VCaP (cell line): ENCODE measurements at regions not wholly inside any gene's neighbourhood (a gene's known extent, or its start where the extent isn't known, plus 50 kb on each side); places are given as distances from the start of the nearest gene placed in this dataset.

Experiments used
- H3K27ac ChIP-seq: fragments of 450-650 bp; 2 replicates; pipeline ENCODE4 v1.5.1; 2017
- TF ChIP-seq, protein P1 (sequence below): fragments of 450-650 bp; conservative IDR thresholded peaks from 2 replicates; pipeline ENCODE4 v1.5.1; 2017; ENCODE audit warnings: mild to moderate bottlenecking, moderate library complexity

DNA sequence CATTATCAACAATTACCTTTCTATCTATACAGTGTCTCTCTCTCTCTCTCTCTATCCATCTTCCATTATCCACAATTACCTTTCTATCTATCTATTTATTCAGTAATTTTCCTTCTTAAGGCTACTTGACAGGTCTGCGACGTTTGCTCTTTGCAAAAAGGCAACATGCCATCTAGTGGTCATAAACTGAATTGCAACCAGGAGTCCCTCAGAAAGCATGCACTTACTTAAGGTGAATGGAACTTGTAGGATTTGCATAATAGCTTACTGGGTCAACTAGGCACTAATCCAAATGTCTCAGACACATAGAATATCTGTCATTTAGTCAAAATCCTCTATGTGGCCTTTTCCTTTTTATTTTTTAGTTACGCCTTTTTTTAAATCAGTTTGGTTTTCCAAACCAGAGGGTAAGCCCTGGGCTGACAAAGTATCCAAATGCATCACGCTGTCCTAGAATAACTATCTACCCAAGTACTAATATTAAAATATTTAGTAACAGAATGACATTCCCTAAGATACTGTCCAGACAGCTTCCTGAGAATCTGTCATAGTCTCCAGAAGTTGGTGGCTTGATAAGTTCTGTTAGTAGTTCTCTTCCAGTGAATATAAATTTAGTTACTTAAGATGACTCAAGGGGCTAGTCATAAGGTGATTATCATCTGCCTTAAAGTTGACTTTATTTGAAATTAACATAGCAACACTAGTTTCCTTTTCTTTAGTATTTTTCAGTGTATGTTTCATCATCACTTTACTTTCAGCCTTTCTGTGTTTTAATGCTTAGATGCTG is 208.3 kb downstream of the PPP1R3A start:
- TF ChIP-seq, protein P1, sequence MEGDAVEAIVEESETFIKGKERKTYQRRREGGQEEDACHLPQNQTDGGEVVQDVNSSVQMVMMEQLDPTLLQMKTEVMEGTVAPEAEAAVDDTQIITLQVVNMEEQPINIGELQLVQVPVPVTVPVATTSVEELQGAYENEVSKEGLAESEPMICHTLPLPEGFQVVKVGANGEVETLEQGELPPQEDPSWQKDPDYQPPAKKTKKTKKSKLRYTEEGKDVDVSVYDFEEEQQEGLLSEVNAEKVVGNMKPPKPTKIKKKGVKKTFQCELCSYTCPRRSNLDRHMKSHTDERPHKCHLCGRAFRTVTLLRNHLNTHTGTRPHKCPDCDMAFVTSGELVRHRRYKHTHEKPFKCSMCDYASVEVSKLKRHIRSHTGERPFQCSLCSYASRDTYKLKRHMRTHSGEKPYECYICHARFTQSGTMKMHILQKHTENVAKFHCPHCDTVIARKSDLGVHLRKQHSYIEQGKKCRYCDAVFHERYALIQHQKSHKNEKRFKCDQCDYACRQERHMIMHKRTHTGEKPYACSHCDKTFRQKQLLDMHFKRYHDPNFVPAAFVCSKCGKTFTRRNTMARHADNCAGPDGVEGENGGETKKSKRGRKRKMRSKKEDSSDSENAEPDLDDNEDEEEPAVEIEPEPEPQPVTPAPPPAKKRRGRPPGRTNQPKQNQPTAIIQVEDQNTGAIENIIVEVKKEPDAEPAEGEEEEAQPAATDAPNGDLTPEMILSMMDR: peak; percentile 98
- H3K27ac ChIP-seq: no peak overlapping the region

DNA sequence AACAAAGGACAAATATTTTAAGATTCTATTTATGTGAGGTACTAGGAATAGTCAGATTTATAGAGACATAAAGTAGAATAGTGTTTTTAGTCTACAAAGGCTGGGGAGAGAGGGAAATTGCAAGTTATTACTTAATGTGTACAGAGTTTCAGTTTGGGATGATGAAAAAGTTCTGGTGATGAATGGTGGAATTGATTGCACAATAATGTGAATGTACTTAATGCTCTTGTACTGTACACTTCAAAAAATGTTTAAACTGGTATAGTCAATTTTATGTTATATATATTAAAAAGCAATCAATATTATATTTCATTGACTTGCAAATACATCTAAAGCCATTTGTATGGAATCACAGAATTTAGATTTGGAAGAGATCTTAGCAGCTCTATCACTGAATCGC is 213.4 kb downstream of the PPP1R3A start:
- no peak overlapping the region for H3K27ac ChIP-seq
- TF ChIP-seq, protein P1: no peak

DNA sequence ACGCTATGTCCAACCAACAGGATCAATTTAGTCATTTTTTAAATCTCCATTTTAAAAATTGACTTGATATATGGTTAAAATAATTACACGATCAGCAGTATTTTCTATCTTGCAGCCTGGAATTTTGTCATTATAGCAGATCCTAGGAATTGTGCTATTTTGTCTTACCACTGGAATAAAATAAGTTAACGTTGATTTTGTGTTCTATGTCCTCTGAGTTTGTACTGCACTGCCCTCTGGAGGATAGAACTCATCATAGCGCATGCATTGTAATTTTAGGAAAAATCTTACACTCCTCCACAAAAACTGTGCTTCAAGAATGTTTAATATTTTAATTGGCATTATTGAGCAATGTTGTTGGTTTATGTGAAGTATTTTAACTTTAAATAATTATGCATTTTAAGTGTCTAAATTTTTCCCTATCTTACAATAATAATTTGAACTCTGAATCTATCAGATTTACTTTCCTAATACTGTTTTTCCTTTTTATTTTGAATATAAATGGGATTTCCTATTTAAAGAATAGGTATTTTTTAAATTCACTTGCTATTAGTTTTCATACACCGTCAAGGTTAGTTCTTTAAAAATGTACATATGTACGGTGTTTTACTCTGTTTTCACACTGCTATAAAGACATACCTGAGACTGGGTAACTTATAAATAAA is 220.1 kb downstream of the PPP1R3A start:
- TF ChIP-seq, protein P1: peak; percentile 95
- H3K27ac ChIP-seq: peak overlapping the region; percentile 22; the same call in 1 of the 2 replicates

DNA sequence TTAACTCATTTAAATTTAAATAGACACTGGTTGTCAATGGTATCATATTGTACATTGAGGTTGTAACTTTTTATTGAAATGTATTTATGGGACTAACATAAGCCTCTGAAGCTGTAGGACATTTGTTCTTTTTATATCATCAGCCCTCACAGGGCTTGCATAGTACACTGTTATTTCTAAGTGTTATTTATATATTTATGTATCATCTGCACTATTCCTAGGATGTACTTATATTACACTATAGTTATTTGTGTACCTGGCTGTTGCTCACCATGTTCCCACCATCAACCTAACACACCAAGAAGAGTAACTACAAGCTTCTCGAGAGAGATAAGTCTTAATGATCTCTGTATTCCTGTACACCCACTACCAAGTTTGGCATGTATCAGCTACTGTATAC is 224.7 kb downstream of the PPP1R3A start:
- H3K27ac ChIP-seq: no peak overlapping the region
- TF ChIP-seq, protein P1: no peak

DNA sequence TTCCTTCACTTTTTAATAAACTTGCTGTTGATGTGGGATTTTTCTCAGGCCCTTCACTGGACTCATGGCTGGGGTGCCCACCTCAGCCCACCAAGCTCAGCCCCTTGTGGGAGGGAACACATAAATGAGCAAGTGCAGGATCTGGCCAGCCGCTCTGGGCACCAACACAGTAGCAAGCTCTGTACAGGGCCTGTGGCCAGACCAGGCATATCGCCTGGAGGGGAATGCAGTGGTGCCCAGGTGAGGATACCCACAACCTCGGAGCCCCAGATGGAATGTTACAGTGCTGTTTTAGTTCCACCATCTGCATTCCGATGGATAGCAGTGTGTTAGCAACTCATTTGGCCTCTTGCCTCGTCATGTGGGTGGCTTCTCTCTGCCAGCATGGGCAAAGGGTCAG is 234.6 kb downstream of the PPP1R3A start:
- no peak overlapping the region for H3K27ac ChIP-seq
- TF ChIP-seq, protein P1: no peak

DNA sequence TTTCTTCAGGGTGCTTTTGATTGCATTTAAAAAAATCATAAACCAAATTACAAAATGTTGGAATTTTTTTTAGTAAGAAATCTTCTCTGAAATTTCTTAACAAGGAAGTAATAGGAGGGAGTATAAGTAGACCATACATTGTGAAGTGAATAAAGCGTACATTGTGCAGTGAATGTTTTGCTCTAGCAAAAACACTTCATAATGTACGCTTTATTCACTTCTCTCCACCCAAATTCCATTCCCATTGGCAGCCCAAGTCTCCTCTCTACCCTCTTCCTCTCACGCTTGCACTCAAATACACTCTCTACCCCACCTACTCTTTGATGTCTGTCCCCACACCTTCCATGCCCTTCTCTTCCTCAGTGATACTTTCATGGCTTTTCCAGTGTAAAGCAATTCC is 241.0 kb downstream of the PPP1R3A start:
- TF ChIP-seq, protein P1: no peak
- H3K27ac ChIP-seq: no peak overlapping the region

DNA sequence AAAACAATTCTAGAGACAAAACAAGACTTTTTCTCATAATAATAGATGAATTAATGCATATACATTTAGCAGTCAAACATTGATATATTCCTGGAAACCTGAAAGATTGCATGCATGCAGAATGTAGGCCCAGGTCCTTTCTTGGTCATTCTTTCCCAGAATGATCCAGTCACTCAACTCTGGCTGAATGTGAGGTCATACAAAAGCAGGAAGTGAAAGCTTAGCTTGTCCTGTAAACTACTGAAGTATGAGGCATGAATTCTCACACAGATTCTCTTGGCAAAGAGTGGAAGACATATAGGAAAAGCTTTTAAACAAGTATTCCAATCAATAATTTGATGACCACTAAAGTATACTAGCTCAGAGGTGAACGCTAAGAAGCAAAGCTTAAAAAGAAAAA is 253.9 kb downstream of the PPP1R3A start:
- H3K27ac ChIP-seq: no peak overlapping the region
- TF ChIP-seq, protein P1: no peak
